Endothelial cell of hepatic sinusoid (primary cell): ENCODE measurements at regions not wholly inside any gene's neighbourhood (a gene's known extent, or its start where the extent isn't known, plus 50 kb on each side); places are given as distances from the start of the nearest gene placed in this dataset.

ENCODE experiments used
- in situ Hi-C: cut with HindIII; loops from 2 replicates; pipeline ENCODE4 v1.10.0; 2017; ENCODE audit warnings: low sequenced_read_pairs

GRCh38 chr16:61332461-61332860 lies 703.8 kb downstream of the CDH8 start:
- in situ Hi-C loops = no loop called here

DNA sequence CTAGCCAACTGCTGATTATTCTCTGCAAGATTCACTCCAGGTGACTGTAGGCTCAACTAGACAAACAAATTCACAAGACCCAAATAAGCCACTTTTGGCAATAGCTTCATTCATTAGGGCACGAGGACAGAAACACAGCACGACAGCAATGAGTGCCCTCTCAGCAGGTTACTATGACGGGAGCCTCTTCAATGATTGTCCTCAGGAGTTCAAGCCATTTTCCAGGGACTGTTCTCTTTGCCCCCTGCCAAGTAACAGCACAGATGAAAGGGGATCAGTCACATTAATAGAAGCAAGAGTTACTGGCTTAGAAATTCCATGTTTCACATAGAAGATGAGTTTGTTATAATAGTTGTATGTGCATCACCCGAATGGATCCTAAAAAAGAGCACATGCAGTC lies 712.2 kb downstream of the CDH8 start:
- in situ Hi-C loops = no loop called here

- in situ Hi-C loops = no loop called here
Measured at GRCh38 chr16:61323456-61323855, 712.8 kb downstream of the CDH8 start.

DNA sequence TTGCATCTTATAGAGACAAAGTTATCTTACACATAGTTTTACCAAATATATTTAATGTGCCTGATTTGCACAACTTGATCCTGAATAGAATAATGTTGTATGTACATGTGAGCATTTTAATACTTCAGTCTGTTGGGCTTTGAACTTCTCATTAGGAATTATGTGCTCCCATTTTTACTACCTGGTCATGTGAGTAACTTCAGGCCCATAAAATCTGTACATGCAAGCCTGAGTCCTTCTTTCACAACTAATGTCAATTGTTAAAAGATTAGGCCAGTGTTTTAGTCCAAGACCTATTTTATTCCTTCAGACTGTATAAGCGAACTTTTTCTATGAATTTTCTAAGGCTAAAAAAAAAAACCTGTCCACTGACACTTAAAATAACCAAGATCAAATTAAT lies 715.4 kb downstream of the CDH8 start:
- in situ Hi-C loops = no loop called here

GRCh38 chr16:61313931-61314330 lies 722.3 kb downstream of the CDH8 start:
- in situ Hi-C loops = no loop called here

DNA sequence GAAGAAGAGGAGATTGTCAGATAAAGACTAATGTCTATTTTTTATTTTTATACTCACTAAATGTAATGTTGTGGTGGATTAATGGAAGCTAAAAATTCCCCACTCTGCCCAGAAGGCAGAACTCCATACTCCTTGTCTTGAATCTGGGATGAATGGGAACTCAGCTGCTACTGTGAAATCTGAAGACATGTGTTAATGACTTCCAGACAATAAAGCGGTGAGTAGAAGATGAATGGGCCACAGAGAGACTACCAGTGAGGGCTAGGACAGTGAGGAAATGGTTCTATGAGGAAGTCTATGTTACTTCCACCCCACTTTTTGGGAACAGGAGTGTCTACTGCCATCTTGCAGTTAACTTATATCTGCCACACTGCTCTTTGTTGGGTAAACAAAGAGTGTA lies 726.9 kb downstream of the CDH8 start:
- in situ Hi-C loops = no loop called here

GRCh38 chr16:61306204-61306603 lies 730.0 kb downstream of the CDH8 start:
- in situ Hi-C loops = no loop called here

GRCh38 chr16:61296814-61297213 lies 739.4 kb downstream of the CDH8 start:
- in situ Hi-C loops = no loop called here

- in situ Hi-C loops = no loop called here
Measured at GRCh38 chr16:61296305-61296704, 739.9 kb downstream of the CDH8 start.

GRCh38 chr16:61295311-61295710 lies 740.9 kb downstream of the CDH8 start:
- in situ Hi-C loops = no loop called here

- in situ Hi-C loops = no loop called here
Measured at GRCh38 chr16:61289141-61289540, 747.1 kb downstream of the CDH8 start.

GRCh38 chr16:61277849-61278248 lies 758.4 kb downstream of the CDH8 start:
- in situ Hi-C loops = no loop called here

- in situ Hi-C loops = no loop called here
Measured at GRCh38 chr16:61274211-61274610, 762.0 kb downstream of the CDH8 start.

GRCh38 chr16:61270726-61271125 lies 765.5 kb downstream of the CDH8 start:
- in situ Hi-C loops = no loop called here

GRCh38 chr16:61263400-61263799 lies 772.8 kb downstream of the CDH8 start:
- in situ Hi-C loops = no loop called here

GRCh38 chr16:61261315-61261714 lies 774.9 kb downstream of the CDH8 start:
- in situ Hi-C loops = no loop called here

DNA sequence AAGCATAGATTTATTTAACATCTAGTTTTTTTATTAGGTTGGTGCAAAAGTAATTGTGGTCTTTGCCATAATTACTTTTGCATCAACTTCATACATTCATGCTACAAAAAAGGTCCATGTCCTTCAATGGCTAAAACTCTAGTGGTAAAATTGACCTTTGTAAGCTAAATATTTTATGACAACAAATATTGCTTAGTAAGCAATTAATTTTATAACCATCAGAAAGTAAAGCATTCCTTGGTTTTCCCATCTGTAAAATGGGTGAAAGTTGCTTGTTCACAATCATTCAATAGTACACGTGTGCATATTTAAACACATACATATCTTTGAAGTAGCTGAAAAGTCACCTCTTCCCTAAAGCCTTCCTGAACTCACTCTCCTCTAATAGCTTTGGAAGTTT lies 789.6 kb downstream of the CDH8 start:
- in situ Hi-C loops = no loop called here

DNA sequence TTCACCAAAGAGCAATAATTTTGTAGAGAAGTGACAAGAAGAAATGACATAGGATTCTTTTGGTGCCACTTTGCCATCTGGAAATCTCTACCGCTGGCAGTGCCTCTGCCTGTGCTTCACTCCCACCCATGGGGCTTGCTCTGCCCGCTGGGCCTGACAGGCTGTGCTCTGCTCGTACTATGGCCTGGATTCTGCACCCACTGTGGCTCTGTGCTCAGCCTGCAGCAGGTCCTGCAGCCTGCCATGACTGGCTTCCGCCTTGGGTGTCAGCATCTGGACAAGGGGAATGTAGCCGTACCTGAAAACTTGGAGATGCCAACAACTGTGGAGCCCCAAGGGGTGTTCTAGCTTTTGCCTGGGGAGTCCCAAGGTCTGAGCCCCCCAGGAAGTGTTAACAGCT lies 792.3 kb downstream of the CDH8 start:
- in situ Hi-C loops = no loop called here

- in situ Hi-C loops = no loop called here
Measured at GRCh38 chr16:61237884-61238485, 798.3 kb downstream of the CDH8 start.

DNA sequence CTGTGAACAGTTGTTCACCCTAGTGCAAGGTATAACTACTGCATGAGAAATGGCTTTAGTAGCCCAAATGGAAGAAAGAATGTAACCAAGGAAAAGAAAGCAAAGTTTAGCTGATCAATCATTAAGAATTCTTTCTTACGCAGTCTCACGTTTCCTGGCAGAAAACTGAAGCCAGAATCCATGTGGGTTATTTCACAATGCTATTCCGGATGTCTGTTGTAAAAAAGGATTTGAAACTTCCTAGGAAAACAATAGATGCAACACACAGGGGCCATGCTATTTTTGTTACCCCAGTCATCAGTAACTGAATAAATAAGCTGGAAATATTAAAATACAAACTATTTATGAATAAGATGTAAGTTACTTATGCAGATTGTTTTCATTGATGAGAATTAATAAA lies 802.5 kb downstream of the CDH8 start:
- in situ Hi-C loops = no loop called here

DNA sequence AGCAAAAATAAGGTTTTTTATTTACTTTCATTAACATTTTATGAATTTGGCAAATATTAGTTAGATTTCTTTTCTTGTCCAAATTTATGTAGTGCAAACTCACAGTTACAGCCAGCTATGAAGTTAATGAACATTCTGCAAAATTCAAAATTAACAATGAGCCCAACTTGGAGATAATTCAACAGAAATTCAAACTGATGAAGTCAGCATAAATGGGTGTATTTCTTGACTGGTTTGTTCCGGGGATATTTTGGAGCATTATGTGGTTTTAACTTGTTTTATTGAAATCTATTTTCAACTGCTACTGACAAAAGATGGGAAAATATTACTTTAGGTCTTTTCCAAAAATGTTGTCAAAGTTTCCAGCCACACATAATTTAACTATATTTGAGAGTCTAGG lies 807.9 kb downstream of the CDH8 start:
- in situ Hi-C loops = no loop called here

DNA sequence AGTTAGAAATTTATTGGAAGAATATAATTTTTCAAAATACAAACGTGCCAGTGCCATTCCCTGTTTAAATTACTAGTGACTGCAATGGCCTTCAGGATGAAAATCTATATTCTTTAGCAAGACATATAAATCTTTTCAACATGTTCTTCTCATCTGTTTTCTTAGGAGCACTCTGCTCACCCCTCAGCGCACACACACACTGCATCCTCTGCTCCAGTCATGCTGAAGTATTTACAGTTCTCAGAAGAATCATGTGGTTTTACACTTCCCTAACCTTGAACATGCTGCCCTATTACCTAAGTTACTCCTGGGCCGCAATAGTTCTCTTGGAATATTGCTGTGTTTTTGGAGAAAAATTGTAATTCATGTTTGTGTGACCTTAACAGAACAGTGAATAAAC lies 820.6 kb downstream of the CDH8 start:
- in situ Hi-C loops = no loop called here

DNA sequence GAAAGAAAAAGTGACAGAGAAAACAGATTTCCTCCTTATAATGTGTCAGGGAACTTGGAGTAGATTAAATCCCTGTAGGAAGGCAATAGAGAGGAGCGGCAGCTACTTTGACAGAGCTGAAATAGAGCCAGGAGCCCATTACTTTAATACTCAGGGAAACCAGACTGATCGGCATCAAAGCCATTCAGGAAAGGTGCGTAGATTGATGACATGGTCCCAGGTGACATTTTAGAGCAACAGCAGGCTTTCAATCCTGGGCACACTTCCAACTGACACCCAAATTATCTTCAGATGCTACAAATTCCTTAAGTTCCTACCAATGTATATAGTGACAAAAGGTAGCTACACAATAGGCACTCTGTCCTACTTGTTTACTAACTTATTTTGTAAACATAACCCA lies 821.5 kb downstream of the CDH8 start:
- in situ Hi-C loops = no loop called here

DNA sequence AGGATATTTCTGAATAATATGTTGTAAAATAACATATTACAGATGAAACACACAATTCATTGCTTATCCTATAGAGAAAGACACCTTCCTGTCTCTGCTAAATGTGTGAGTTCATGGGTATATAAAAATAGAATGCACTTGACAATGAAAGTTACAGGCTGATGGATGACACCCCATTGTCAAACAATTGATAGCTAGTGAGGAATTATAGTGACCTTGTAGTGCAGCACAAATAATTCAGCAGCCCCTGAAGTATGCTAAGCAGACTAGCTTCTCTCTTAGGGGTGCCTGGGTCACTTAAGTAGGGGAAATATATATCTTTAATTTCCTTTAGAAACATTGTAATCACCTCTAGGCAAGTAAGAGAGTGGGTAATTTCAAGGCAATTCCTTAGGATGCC lies 826.2 kb downstream of the CDH8 start:
- in situ Hi-C loops = no loop called here
